ENCODE measurements at regions not wholly inside any gene's neighbourhood (a gene's known extent, or its start where the extent isn't known, plus 50 kb on each side); places are given as distances from the start of the nearest gene placed in this dataset.

GRCh38 chr6:65964261-65964660, 257.2 kb upstream of the EYS start:
- TF ChIP-seq CTCF (IDR thresholded peaks at IDR 0.05) = no peak
- DNase-seq = no peak
- H3K4me3 Mint-ChIP-seq = no peak overlapping the region
- H3K27me3 Mint-ChIP-seq (ENCODE audit: insufficient read depth) = no peaks in the 10 kb centered on the region
- no peaks in the 10 kb centered on the region for H3K36me3 Mint-ChIP-seq (ENCODE audit: low read depth)
- no peaks in the 10 kb centered on the region for H3K4me1 Mint-ChIP-seq (ENCODE audit: low read depth)
- peaks cover 30% of the 10 kb centered on the region for H3K9me3 Mint-ChIP-seq
- no peak overlapping the region for H3K27ac Mint-ChIP-seq

GRCh38 chr6:65955034-65955433, 248.0 kb upstream of the EYS start:
- Mint-ChIP-seq H3K4me1 (ENCODE audit: low read depth) (no peaks in the 10 kb centered on the region), H3K4me3 (no peak overlapping the region), H3K27me3 (ENCODE audit: insufficient read depth) (no peaks in the 10 kb centered on the region; the same call in 1 of the 2 replicates), H3K27ac (no peak overlapping the region), H3K36me3 (ENCODE audit: low read depth) (no peaks in the 10 kb centered on the region), H3K9me3 (peaks cover 16% of the 10 kb centered on the region)
- no peak for DNase-seq
- no peak for TF ChIP-seq CTCF (IDR thresholded peaks at IDR 0.05)

GRCh38 chr6:65948062-65948461, 241.0 kb upstream of the EYS start:
- DNase-seq = no peak
- Mint-ChIP-seq H3K4me1 (ENCODE audit: low read depth) (no peaks in the 10 kb centered on the region), H3K27ac (no peak overlapping the region), H3K27me3 (ENCODE audit: insufficient read depth) (no peaks in the 10 kb centered on the region), H3K9me3 (peaks cover 10% of the 10 kb centered on the region), H3K36me3 (ENCODE audit: low read depth) (no peaks in the 10 kb centered on the region), H3K4me3 (no peak overlapping the region)
- no peak for TF ChIP-seq CTCF (IDR thresholded peaks at IDR 0.05)

- peaks cover 10% of the 10 kb centered on the region for H3K9me3 Mint-ChIP-seq
- H3K4me3 Mint-ChIP-seq = no peak overlapping the region
- no peak overlapping the region for H3K27ac Mint-ChIP-seq
- no peaks in the 10 kb centered on the region for H3K27me3 Mint-ChIP-seq (ENCODE audit: insufficient read depth)
- no peaks in the 10 kb centered on the region for H3K36me3 Mint-ChIP-seq (ENCODE audit: low read depth)
- no peak for DNase-seq
- TF ChIP-seq CTCF (IDR thresholded peaks at IDR 0.05) = no peak
- no peaks in the 10 kb centered on the region for H3K4me1 Mint-ChIP-seq (ENCODE audit: low read depth)
Measured at GRCh38 chr6:65943548-65943947, 236.5 kb upstream of the EYS start.

GRCh38 chr6:65943051-65943450, 236.0 kb upstream of the EYS start:
- Mint-ChIP-seq H3K4me3 (no peak overlapping the region), H3K4me1 (ENCODE audit: low read depth) (no peaks in the 10 kb centered on the region), H3K27me3 (ENCODE audit: insufficient read depth) (no peaks in the 10 kb centered on the region), H3K9me3 (peaks cover 15% of the 10 kb centered on the region), H3K27ac (no peak overlapping the region), H3K36me3 (ENCODE audit: low read depth) (no peaks in the 10 kb centered on the region)
- no peak for TF ChIP-seq CTCF (IDR thresholded peaks at IDR 0.05)
- no peak for DNase-seq

- no peak overlapping the region for H3K4me3 Mint-ChIP-seq
- no peaks in the 10 kb centered on the region for H3K36me3 Mint-ChIP-seq (ENCODE audit: low read depth)
- no peak overlapping the region for H3K27ac Mint-ChIP-seq
- H3K27me3 Mint-ChIP-seq (ENCODE audit: insufficient read depth) = no peaks in the 10 kb centered on the region
- DNase-seq = no peak
- no peaks in the 10 kb centered on the region for H3K4me1 Mint-ChIP-seq (ENCODE audit: low read depth)
- peaks cover 31% of the 10 kb centered on the region for H3K9me3 Mint-ChIP-seq
- no peak for TF ChIP-seq CTCF (IDR thresholded peaks at IDR 0.05)
Measured at GRCh38 chr6:65938000-65938399, 231.0 kb upstream of the EYS start.
